Astrocyte (in vitro differentiated cells and primary cell): ENCODE measurements at regions not wholly inside any gene's neighbourhood (a gene's known extent, or its start where the extent isn't known, plus 50 kb on each side); places are given as distances from the start of the nearest gene placed in this dataset.

Experiments used
- EZH2 ChIP-seq: IDR thresholded peaks from 2 replicates; pipeline ENCODE4 v1.6.1; 2012; ENCODE audit warnings: mild to moderate bottlenecking, low read length, inconsistent platforms; ENCODE audit not compliant: insufficient read depth
- TF ChIP-seq, protein P1 (sequence below): IDR thresholded peaks from 2 replicates; pipeline ENCODE4 v1.5.1; 2011; ENCODE audit warnings: low read depth, mild to moderate bottlenecking, inconsistent platforms, low read length, moderate library complexity; ENCODE audit not compliant: insufficient read depth

DNA sequence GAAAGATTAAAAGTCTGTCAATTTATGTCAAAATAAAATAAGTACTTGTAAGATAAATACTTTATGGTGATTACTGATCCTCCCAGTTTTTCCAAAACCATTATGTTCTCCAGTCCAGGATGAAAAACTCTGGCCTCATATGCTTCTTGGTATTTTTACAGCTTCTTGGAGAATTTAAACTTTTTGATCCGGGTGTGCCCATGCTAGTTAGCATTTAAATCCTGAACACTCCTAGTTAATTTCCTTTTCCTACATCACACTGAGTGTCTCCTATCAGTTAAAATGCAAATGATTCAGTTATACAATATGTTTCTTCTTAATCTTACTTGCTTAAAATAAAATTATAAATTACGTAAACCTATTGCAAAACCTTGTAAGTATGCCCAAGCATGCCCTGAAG lies 499.9 kb upstream of the SLITRK6 start:
- TF ChIP-seq, protein P1, sequence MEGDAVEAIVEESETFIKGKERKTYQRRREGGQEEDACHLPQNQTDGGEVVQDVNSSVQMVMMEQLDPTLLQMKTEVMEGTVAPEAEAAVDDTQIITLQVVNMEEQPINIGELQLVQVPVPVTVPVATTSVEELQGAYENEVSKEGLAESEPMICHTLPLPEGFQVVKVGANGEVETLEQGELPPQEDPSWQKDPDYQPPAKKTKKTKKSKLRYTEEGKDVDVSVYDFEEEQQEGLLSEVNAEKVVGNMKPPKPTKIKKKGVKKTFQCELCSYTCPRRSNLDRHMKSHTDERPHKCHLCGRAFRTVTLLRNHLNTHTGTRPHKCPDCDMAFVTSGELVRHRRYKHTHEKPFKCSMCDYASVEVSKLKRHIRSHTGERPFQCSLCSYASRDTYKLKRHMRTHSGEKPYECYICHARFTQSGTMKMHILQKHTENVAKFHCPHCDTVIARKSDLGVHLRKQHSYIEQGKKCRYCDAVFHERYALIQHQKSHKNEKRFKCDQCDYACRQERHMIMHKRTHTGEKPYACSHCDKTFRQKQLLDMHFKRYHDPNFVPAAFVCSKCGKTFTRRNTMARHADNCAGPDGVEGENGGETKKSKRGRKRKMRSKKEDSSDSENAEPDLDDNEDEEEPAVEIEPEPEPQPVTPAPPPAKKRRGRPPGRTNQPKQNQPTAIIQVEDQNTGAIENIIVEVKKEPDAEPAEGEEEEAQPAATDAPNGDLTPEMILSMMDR: no peak
- no peak for TF ChIP-seq EZH2
